GM19025 (cell line): ENCODE measurements at regions not wholly inside any gene's neighbourhood (a gene's known extent, or its start where the extent isn't known, plus 50 kb on each side); places are given as distances from the start of the nearest gene placed in this dataset.

Source experiments
- ATAC-seq: cut with Tn5 transposase; IDR thresholded peaks from one replicate; pipeline ENCODE4 v1.9.1; 2021; ENCODE audit warnings: mild to moderate bottlenecking, low read depth, moderate library complexity; ENCODE audit not compliant: unreplicated experiment

DNA sequence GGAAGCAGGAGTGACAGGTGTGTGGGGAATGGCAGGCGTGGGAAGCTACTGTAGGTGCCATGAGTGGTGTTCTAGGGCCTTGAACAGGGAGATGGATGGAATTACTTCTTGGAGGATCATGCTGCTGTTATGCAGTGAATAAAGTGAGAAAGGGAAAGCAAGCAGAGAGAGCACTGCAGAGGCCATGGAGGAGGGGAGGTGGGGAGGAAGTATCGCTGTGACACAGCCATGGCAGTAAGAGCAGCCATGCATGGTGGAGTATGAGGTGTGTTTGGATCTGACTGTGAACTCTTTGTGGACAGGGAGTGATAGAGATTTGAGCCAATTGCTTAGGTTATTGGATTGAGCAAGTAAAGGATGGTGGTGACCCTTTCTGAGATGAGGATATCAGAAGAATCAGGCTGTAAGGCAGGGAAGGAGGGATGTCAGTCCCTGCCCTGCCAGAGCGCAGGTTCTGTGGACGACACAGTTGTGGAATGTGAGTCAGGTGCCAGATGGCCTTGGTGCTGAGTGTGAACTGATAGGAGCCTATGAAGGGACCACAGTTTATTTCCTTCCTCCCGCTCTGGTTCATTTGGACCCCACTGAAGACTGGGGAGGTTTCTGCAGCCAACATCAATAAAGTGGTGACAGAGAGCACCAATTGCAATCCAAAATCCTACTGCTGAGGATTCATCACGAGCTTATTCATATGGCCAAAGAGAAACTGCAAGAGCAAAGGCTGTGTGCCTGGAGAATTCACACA lies 105.5 kb upstream of the TMEM72 start:
- no peak for ATAC-seq

DNA sequence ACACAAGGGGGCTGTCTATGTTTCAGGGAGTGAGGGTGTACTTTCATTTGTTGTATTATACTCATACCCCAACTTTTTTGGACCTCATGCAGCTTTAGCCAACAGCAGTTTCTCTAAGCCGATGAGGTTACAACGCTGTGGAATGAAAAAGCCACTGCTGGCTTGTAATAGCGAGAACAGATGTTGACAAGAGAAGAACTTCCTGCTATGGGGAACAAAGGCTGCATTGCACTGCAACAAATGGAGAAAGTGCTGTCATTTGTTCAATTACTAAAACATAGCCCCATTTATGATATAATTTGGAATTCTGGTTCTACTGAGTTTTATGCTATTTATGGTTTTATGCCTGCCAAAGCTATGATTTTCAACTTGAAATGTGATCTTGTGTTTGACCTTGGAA lies 104.2 kb upstream of the TMEM72 start:
- no peak for ATAC-seq

- no peak for ATAC-seq
Observed at GRCh38 chr10:44807451-44807850, 103.7 kb upstream of the TMEM72 start.

DNA sequence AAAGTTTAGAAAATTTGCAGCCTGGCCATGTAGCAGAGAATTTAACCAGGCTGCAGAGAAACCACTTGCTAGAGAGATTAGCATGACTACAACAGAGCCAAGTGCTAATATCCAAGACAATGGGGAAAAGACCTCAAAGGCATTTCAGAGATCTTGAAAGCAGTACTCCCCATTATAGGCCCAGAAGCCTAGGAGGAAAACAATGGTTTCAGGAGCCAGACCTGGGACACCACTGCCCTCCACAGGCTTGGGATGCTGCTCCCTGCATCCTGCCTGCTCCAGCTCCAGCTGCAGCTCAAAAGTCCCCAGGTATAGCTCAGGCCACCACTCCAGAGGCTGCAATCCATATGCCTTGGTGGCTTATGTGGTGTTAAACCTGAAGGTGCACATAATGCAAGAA lies 101.5 kb upstream of the TMEM72 start:
- no peak for ATAC-seq

DNA sequence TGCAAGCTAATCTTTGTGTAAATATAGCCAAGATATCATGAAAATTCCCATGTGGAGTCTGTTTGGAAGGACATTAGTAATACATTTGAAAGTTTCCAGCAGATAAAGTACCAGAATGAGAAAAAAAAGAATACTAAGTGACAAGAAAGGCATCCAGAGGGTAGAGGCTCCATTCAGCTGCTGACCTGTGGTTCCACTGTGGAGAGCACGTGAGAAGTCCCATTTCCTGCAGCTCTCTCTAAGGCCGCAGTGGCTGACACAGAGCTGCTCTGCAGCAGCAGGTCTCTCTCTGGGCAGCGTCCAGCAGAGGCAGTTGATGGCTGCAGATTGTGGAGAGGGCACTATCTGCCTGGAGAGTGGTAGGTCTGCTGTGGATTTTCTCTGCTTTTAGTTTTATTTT lies 100.1 kb upstream of the TMEM72 start:
- ATAC-seq = no peak

DNA sequence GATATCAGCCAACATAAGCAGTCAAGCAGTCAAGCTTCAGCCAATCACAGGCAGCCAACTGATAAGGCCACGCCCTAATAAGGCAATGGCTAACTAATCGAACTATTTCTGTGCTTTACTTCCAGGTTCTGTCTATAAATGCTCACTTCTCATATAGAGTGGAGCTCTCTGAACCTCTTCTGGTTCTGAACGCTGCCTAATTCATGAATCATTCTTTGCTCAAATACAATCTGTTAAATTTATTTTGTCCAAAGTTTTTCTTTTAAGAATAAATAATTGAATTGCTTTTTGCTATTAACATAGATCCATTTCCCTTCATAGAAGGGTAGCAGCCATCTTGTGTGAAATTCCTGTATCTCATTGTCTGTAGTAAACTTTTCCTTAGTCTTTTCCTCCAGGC lies 97.9 kb upstream of the TMEM72 start:
- ATAC-seq = no peak

DNA sequence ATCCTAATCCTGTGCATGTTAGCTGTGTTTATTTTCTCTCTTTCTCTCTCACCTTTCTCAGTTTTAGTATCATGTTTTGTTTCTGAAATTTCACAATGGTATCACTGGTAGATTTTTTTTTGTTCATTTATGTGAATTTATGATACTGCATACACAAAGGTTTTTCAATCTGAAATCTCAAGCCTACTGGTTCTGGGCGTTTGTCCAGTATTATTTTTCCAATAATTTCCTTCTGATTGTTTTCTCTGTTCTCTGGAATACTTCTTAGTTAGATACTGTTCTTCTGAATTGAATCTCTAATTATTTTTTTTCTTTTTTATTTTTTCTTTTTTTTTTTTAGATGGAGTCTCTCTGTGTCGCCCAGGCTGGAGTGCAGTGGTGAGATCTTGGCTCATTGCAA lies 96.2 kb upstream of the TMEM72 start:
- ATAC-seq = no peak

- no peak for ATAC-seq
Observed at GRCh38 chr10:44818041-44818649, 93.0 kb upstream of the TMEM72 start.

DNA sequence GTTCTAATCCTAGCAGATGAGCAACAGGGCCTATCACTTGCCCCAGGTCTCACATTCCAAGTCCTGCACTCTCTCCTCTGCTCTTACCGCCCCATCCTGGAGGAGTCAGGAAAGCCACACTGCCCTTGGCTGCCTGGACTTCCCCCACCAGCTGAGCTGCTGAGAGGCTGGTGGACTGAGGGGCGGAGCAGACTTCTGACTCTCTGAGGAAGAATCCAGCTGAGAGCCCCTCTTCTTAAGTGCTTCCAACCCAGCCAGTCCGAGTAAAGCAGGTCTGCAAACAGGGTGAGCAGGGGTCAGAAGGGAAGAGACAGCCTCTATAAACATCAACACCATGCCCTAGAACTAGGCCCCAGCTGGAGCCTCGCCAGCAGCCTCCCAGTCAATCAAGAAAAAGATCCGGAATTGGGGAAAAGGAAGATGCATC lies 92.4 kb upstream of the TMEM72 start:
- no peak for ATAC-seq

- no peak for ATAC-seq
Observed at GRCh38 chr10:44820094-44820493, 91.0 kb upstream of the TMEM72 start.

DNA sequence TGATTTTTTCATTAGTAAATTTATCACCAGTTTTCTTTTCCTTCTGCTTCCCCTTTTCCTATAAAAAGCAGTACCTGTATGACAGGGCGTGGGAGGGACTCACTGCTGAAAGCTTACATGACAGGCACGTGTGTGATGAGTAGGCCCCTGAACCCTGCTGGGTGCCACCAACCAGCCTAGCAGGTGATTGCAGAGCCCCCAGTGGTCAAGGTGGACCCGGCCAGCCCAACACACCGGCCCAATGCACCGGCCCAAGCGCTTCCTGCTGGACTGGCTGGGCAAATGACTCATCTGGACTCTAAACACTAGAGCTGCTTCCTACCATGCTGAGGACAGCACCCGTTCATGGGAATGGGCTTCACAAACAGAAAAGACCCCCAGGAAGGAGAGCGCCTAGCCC lies 89.8 kb upstream of the TMEM72 start:
- no peak for ATAC-seq

- ATAC-seq = no peak
Observed at GRCh38 chr10:44822349-44822748, 88.8 kb upstream of the TMEM72 start.

DNA sequence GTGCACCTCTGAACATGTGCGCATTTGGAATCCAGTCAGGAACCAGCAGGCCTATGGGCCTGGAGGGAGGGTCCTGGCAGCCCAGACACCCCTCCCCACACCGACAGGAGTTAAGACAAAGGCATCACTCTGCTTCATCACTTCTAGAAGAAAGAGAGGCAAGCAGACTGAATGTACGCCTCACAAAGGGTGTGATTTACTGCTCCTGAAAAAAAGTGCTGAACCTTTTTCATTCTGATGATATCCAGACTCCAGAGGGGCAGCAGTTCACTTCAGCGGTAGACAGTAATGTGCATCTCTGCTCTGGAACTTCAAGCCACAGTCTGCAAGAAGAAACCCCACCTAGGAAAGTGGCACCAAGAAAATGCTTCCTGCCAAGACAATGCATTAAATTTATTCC lies 88.2 kb upstream of the TMEM72 start:
- ATAC-seq = no peak

DNA sequence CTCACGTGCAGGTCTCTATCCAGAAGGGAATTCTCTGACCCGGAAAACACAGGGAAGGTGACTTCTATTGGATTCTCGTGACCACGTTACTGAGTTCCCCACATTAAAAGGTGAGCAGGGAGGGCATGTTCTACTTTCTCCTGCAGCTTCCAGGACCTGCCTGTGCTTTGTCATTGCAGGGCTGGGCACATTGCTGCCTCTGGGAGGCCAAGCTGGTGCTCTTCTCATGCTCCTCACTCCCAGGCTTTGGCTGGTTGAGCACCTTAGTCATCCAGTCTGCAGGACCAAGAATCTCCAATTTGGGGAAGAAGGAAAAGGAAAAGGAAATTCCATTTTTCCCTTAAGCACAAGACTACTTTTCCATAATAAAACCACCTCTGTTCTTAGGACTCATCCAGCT lies 86.5 kb upstream of the TMEM72 start:
- ATAC-seq = no peak

GRCh38 chr10:44827431-44828006 lies 83.6 kb upstream of the TMEM72 start:
- ATAC-seq = no peak

DNA sequence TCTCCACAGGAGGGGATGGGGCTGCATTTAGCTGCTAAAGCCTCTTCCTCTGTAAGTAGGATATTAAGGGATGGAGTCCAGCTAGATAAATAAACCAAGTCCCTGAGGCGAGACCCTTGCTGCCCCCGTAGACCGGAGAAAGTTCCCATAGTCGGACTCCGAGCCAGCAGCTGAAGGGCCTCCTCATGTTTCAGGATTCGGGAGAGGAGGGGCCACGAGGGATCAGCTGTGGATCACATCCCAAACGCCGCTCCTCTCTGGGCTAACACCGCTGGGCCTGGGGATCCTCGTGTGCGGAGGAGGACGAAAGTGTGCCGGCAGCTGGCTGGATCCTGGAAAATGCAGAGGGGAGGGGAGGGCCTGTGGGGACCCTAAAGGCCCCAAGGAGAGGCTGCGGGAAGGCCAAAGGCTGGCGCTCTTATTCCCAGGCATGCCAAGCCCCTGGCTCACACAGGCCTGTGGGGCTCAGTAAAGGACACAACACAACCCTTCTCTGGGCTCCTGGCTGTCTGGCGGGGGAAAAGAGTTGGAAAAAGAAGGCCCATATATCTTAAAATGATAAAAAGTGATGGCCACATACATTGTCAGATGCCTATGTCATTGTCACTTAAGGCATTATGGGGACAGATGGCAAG lies 82.5 kb upstream of the TMEM72 start:
- ATAC-seq = no peak

DNA sequence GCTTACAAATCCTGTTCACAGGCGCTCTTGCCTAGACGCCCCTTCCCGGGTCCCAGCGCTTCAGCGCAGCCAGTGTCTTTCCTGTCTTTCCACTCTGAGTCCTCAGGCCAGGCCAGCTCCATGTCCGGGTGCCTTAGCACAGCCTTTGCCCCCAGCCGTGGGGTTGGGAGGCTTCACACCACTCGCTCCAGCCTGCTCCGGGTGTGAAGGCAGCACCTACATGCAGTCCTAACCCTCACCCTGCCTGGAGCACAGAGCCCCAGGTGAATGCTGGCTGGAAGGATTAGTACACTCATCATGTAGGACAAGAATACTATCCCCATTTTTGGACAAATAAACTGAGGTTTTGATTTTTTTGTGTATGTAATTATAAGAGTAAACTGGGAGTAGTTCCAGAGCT lies 81.7 kb upstream of the TMEM72 start:
- no peak for ATAC-seq

DNA sequence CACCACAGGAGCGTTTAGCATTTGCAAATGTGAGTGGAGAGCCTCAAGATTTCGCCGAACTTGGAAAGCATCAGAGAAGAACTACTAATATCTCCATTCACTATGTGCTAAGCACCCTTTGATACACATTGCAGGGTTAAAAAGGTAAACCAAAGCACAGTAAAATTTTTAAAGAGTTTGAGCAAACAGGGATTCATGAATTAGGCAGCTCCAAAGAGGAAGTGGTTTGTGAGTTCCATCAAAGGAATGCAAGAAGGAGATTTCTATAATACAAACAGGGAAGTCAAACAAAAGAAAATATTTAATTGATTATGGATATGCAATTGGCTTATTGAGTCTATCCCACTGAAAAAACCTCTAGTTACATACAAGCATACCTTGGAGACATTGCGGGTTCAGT lies 81.1 kb upstream of the TMEM72 start:
- ATAC-seq = no peak

DNA sequence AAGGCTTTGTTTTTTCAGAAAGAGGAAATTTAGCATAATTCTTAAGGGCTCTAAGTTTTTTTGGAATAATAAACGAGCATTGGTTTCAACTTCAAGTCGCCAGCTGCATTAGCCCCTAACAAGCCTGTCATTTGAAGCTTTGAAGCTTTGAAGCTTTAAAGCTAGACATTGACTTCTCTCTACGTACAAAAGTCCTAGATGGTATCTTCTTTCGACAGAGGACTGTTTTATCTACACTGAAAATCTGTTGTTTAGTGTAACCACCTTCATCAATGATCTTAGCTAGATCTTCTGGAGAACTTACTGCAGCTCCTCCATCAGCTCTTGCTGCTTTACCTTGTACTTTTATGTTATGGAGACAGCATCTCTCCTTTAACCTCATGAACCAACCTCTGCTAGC lies 79.6 kb upstream of the TMEM72 start:
- no peak for ATAC-seq

GRCh38 chr10:44832595-44833390 lies 78.3 kb upstream of the TMEM72 start:
- no peak for ATAC-seq

DNA sequence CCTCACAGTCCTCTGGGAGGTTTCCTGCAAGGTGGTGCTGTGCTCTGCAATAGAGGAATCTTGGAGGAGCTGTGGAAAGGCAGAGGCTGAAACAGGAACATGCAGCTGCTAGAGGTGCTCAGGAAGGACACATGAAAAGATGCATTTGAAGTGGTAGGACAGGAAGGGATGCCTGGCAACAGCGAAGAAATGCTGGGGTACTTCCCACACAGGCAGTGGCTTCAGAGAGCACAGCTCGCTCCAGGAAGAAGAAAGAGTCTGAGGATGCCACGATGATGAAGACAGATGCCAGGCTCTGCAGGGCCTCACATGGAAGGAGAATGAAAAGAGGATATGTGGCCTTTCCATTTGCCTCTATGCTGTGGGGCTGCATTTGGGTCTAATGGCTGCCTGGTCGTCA lies 77.0 kb upstream of the TMEM72 start:
- no peak for ATAC-seq
